Choroid plexus epithelial cell (primary cell): ENCODE measurements at regions not wholly inside any gene's neighbourhood (a gene's known extent, or its start where the extent isn't known, plus 50 kb on each side); places are given as distances from the start of the nearest gene placed in this dataset.
A peak's percentile ranks its signal among the peaks of the same experiment; 100 is the strongest.
"Not testable (repeated sequence)": the region's sequence is repeated elsewhere in the genome, so short reads cannot be mapped to it uniquely, and the experiment has no call there.

Experiments used
- DNase-seq: peaks from one replicate; pipeline ENCODE4 v3.0.0-alpha.2; 2010; ENCODE audit warnings: low read depth
- H3K4me3 ChIP-seq: 2 replicates; pipeline ENCODE4 v1.5.1; 2011; ENCODE audit warnings: low read depth, mild to moderate bottlenecking, control low read depth, low read length, moderate library complexity
- TF ChIP-seq, protein P1 (sequence below): conservative IDR thresholded peaks from 2 replicates; pipeline ENCODE4 v1.5.1; 2011; ENCODE audit warnings: low read depth, mild to moderate bottlenecking, control low read depth, inconsistent platforms, low read length, moderate library complexity

GRCh38 chr13:66162470-66162869 lies 1067.7 kb downstream of the PCDH9 start:
- no peak overlapping the region for H3K4me3 ChIP-seq
- no peak for DNase-seq
- TF ChIP-seq, protein P1, sequence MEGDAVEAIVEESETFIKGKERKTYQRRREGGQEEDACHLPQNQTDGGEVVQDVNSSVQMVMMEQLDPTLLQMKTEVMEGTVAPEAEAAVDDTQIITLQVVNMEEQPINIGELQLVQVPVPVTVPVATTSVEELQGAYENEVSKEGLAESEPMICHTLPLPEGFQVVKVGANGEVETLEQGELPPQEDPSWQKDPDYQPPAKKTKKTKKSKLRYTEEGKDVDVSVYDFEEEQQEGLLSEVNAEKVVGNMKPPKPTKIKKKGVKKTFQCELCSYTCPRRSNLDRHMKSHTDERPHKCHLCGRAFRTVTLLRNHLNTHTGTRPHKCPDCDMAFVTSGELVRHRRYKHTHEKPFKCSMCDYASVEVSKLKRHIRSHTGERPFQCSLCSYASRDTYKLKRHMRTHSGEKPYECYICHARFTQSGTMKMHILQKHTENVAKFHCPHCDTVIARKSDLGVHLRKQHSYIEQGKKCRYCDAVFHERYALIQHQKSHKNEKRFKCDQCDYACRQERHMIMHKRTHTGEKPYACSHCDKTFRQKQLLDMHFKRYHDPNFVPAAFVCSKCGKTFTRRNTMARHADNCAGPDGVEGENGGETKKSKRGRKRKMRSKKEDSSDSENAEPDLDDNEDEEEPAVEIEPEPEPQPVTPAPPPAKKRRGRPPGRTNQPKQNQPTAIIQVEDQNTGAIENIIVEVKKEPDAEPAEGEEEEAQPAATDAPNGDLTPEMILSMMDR = no peak

DNA sequence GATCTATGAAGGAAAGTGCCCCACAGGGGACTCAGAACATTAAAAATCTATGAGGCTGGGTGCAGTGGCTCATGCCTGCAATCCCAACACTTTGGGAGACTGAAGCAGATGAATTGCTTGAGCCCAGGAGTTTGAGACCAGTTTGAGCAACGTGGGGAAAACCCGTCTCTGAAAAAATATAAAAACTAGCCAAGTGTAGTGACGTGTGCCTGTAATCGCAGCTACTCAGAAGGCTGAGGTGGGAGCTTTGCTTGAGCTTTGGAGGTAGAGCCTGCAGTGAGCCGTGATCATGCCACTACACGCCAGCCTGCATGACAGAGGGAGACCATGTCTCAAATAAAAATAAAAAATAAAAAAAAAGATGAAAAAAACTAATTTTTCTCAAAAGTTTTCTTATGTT lies 1070.6 kb downstream of the PCDH9 start:
- TF ChIP-seq, protein P1 = no peak
- no peak for DNase-seq
- H3K4me3 ChIP-seq = no peak overlapping the region

- TF ChIP-seq, protein P1 = no peak
- H3K4me3 ChIP-seq = no peak overlapping the region
- DNase-seq = peak; percentile 25
Observed at GRCh38 chr13:66154976-66155375, 1075.2 kb downstream of the PCDH9 start.

DNA sequence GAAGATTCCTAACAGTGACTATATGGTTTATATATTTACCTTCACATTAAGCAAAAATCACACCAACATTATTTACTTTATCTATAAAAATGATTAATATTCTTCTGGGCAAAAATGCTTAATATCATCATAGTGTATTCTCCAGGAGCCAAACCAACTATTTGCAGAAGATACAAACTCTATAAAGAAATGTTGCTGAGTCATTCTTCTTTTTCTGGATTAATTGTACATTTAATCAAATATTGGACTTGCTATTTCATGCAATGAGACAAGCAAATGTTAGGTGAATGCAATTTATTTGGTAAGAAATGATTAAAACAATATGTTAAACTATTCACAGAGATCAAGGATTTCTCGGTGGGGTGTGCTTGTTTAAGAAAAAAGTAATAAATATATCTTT lies 1075.8 kb downstream of the PCDH9 start:
- no peak for DNase-seq
- H3K4me3 ChIP-seq = no peak overlapping the region
- TF ChIP-seq, protein P1 = no peak

- TF ChIP-seq, protein P1 = no peak
- no peak overlapping the region for H3K4me3 ChIP-seq
- DNase-seq = no peak
Observed at GRCh38 chr13:66152596-66152995, 1077.5 kb downstream of the PCDH9 start.

DNA sequence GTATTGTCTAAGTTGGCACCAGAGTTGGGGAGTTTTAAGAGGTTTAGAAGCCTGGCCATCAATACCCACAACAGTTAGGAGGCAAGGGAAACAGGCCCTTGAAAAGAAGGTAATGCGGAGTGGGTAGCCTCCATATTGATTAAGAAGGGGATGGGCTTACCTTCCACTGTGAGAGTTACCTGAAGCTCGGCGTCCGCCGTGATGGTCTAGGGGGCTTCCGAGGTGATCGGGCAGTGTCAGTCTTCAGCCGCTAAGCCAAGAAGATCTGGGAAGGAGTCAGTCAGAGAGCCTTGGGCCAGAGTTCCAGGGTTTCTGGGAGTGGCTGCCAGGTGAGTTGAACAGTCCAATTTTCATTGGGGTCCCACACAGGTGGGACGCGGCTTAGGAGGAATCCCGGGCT lies 1085.8 kb downstream of the PCDH9 start:
- not testable (repeated sequence) for H3K4me3 ChIP-seq, DNase-seq

DNA sequence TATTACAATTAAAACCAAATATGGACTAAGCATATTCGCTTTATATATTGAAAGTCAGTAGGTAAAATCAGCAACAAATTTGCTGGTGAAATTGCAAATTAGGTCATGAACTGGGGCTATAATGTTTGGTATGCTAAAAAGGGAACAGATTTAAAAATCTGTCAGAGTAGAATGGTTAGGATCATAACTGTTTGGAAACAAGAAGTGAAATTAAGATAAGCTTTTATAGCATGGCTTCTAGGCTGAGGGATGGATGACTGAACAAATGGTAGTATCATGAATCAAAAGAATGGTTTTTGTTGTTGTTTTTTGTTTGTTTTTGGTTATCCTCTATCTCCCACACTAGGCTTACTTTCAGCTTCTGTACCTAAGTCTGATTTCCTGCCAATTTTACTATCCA lies 1090.4 kb downstream of the PCDH9 start:
- TF ChIP-seq, protein P1 = no peak
- no peak overlapping the region for H3K4me3 ChIP-seq

DNA sequence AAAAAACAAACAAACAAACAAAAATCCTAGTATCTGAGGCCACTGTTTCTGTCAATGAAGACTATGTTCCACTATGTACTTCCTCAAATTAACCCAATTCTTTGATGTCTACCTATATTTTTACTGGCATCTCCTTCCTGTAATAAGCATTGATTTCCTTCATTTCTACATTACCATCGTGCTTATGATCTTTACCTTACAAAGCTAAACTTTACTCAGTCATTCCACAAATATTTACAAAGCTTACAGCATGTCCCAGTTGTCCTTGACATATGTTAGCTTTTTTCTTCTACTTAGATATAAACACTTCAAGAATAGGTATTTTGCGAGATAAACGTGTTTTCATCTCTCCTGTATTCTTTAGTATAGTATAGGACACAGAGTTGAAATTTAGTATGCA lies 1090.9 kb downstream of the PCDH9 start:
- no peak overlapping the region for H3K4me3 ChIP-seq
- DNase-seq = no peak
- TF ChIP-seq, protein P1 = no peak

More for the DNA sequence above, 1090.4 kb downstream of the PCDH9 start:
- DNase-seq = no peak
